ENCODE measurements at regions not wholly inside any gene's neighbourhood (a gene's known extent, or its start where the extent isn't known, plus 50 kb on each side); places are given as distances from the start of the nearest gene placed in this dataset.

DNA sequence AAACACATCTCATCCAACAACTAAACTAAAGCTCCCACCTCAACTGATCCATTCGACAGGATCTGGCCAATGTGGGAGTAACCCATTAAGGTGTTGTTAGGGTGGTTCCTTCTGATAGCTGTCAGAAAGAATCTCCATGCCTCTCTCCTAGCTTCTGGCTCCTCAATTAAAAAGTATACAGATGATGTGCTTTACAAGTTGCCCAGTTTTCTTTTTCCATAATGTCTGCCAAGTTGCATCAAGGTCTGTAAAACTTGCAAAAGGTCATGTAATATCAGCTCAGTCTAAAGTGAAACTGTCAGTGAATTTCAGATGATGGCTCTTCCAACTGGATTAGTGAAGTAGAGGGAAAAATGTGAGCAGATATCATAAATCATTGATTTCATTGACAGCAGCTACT is 191.8 kb downstream of the RAB28 start:
- Histone ChIP-seq H3K27ac (ENCODE audit: low read depth in 1 of 2, low read length in 1 of 2) (no peak overlapping the region), H3K9me3 (ENCODE audit: control insufficient read depth in 2 of 2, insufficient read depth in 1 of 2, low read length in 1 of 2) (peaks cover 0 to 1% of the 10 kb centered on the region in 2 donors), H3K4me3 (ENCODE audit: low read length in 2 of 2) (no peak overlapping the region), H3K36me3 (ENCODE audit: control insufficient read depth in 2 of 2, insufficient read depth in 2 of 2, low read length in 1 of 2) (no peaks in the 10 kb centered on the region), H3K27me3 (ENCODE audit: control insufficient read depth in 2 of 2, insufficient read depth in 1 of 2, low read length in 1 of 2) (no peaks in the 10 kb centered on the region), H3K4me1 (ENCODE audit: control insufficient read depth in 2 of 2, insufficient read depth in 2 of 2, low read length in 2 of 2) (no peaks in the 10 kb centered on the region)
- no peak for DNase-seq (ENCODE audit: low read depth in 6 of 9, low spot score in 9 of 9)
- WGBS, result 90% methylated on average over 1 of the region's 1 CpG

GRCh38 chr4:13289391-13289790 is 194.7 kb downstream of the RAB28 start:
- WGBS, result 98% methylated on average over 1 of the region's 1 CpG
- Histone ChIP-seq H3K36me3 (ENCODE audit: control insufficient read depth in 2 of 2, insufficient read depth in 2 of 2, low read length in 1 of 2) (no peaks in the 10 kb centered on the region), H3K27ac (ENCODE audit: low read depth in 1 of 2, low read length in 1 of 2) (no peak overlapping the region), H3K9me3 (ENCODE audit: control insufficient read depth in 2 of 2, insufficient read depth in 1 of 2, low read length in 1 of 2) (peaks cover 0 to 1% of the 10 kb centered on the region in 2 donors), H3K4me1 (ENCODE audit: control insufficient read depth in 2 of 2, insufficient read depth in 2 of 2, low read length in 2 of 2) (no peaks in the 10 kb centered on the region), H3K4me3 (ENCODE audit: low read length in 2 of 2) (no peak overlapping the region), H3K27me3 (ENCODE audit: control insufficient read depth in 2 of 2, insufficient read depth in 1 of 2, low read length in 1 of 2) (no peaks in the 10 kb centered on the region)
- no peak for DNase-seq (ENCODE audit: low read depth in 6 of 9, low spot score in 9 of 9)

DNA sequence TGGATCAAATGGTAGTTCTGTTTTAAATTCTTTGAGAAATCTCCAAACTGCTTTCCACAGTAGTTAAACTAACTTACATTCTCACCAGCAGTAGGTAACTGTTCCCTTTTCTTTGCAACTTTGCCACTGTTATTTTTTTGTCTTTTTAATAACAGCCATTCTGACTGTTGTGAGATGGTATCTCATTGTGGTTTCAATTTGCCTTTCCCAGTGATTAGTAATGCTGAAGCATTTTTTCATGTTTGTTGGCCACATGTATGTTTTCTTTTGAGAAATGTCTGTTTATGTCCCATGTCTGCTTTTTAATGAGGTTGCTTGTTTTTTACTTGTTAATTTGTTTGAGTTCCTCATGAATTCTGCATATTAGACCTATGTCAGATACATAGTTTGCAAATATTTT is 198.8 kb downstream of the RAB28 start:
- H3K9me3 ChIP-seq (ENCODE audit: control insufficient read depth in 2 of 2, insufficient read depth in 1 of 2, low read length in 1 of 2), result no peaks in the 10 kb centered on the region
- no peaks in the 10 kb centered on the region for H3K36me3 ChIP-seq (ENCODE audit: control insufficient read depth in 2 of 2, insufficient read depth in 2 of 2, low read length in 1 of 2)
- no peaks in the 10 kb centered on the region for H3K4me1 ChIP-seq (ENCODE audit: control insufficient read depth in 2 of 2, insufficient read depth in 2 of 2, low read length in 2 of 2)
- no peak overlapping the region for H3K4me3 ChIP-seq (ENCODE audit: low read length in 2 of 2)
- DNase-seq (ENCODE audit: low read depth in 6 of 9, low spot score in 9 of 9), result no peak
- H3K27ac ChIP-seq (ENCODE audit: low read depth in 1 of 2, low read length in 1 of 2), result no peak overlapping the region
- H3K27me3 ChIP-seq (ENCODE audit: control insufficient read depth in 2 of 2, insufficient read depth in 1 of 2, low read length in 1 of 2), result no peaks in the 10 kb centered on the region

DNA sequence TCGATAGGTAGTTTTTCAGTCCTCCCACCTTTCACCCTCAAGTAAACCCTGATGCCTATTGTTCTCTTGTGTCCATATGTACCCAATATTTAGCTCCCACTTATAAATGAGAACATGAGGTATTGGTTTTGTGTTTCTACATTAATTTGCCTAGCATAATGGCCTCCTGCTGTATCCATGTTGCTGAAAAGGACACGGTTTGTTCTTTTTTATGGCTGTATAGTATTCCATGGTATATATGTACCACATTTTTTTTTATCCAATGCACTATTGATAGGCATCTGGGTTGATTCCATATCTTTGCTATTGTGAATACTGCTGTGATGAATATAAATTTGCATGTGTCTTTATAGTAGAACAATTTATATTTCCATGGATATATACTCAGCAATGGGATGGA is 199.2 kb downstream of the RAB28 start:
- H3K4me3 ChIP-seq (ENCODE audit: low read length in 2 of 2), result no peak overlapping the region
- no peak for DNase-seq (ENCODE audit: low read depth in 6 of 9, low spot score in 9 of 9)
- WGBS, result 93% methylated on average over 2 of the region's 2 CpGs
- H3K36me3 ChIP-seq (ENCODE audit: control insufficient read depth in 2 of 2, insufficient read depth in 2 of 2, low read length in 1 of 2), result no peaks in the 10 kb centered on the region
- H3K27ac ChIP-seq (ENCODE audit: low read depth in 1 of 2, low read length in 1 of 2), result no peak overlapping the region
- H3K4me1 ChIP-seq (ENCODE audit: control insufficient read depth in 2 of 2, insufficient read depth in 2 of 2, low read length in 2 of 2), result no peaks in the 10 kb centered on the region
- H3K27me3 ChIP-seq (ENCODE audit: control insufficient read depth in 2 of 2, insufficient read depth in 1 of 2, low read length in 1 of 2), result no peaks in the 10 kb centered on the region
- H3K9me3 ChIP-seq (ENCODE audit: control insufficient read depth in 2 of 2, insufficient read depth in 1 of 2, low read length in 1 of 2), result no peaks in the 10 kb centered on the region

GRCh38 chr4:13276357-13276756 is 207.8 kb downstream of the RAB28 start:
- 93% methylated on average over 1 of the region's 1 CpG for WGBS
- no peaks in the 10 kb centered on the region for H3K36me3 ChIP-seq (ENCODE audit: control insufficient read depth in 2 of 2, insufficient read depth in 2 of 2, low read length in 1 of 2)
- no peak overlapping the region for H3K4me3 ChIP-seq (ENCODE audit: low read length in 2 of 2)
- H3K9me3 ChIP-seq (ENCODE audit: control insufficient read depth in 2 of 2, insufficient read depth in 1 of 2, low read length in 1 of 2), result peaks cover 0 to 8% of the 10 kb centered on the region in 2 donors
- H3K4me1 ChIP-seq (ENCODE audit: control insufficient read depth in 2 of 2, insufficient read depth in 2 of 2, low read length in 2 of 2), result no peaks in the 10 kb centered on the region
- H3K27me3 ChIP-seq (ENCODE audit: control insufficient read depth in 2 of 2, insufficient read depth in 1 of 2, low read length in 1 of 2), result no peaks in the 10 kb centered on the region
- no peak overlapping the region for H3K27ac ChIP-seq (ENCODE audit: low read depth in 1 of 2, low read length in 1 of 2)
- no peak for DNase-seq (ENCODE audit: low read depth in 6 of 9, low spot score in 9 of 9)

DNA sequence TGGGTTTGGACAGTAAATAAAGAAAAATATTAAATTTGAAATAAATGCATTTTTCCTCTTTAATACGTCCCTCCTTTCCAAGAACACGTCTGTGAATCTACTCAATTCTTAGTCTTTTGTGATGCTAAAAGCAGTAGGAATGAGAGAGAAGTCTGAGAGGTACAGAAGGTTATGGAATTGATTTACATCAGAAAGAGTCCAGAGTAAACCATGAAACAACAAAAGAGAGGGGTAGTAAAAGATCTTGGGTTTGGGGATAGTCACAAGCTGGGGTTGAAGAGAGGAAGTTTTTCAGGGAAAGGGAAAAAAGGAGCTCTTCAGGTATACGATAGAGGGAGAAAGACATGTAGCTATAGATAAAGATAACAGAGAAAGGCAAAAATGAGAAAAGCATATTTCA is 215.4 kb downstream of the RAB28 start:
- no peaks in the 10 kb centered on the region for H3K4me1 ChIP-seq (ENCODE audit: control insufficient read depth in 2 of 2, insufficient read depth in 2 of 2, low read length in 2 of 2)
- peaks cover 0 to under 1% of the 10 kb centered on the region in 2 donors for H3K9me3 ChIP-seq (ENCODE audit: control insufficient read depth in 2 of 2, insufficient read depth in 1 of 2, low read length in 1 of 2)
- WGBS, result 85% methylated on average over 3 of the region's 3 CpGs
- H3K36me3 ChIP-seq (ENCODE audit: control insufficient read depth in 2 of 2, insufficient read depth in 2 of 2, low read length in 1 of 2), result no peaks in the 10 kb centered on the region
- no peak for DNase-seq (ENCODE audit: low read depth in 6 of 9, low spot score in 9 of 9)
- H3K27me3 ChIP-seq (ENCODE audit: control insufficient read depth in 2 of 2, insufficient read depth in 1 of 2, low read length in 1 of 2), result no peaks in the 10 kb centered on the region
- no peak overlapping the region for H3K4me3 ChIP-seq (ENCODE audit: low read length in 2 of 2)
- no peak overlapping the region for H3K27ac ChIP-seq (ENCODE audit: low read depth in 1 of 2, low read length in 1 of 2)

DNA sequence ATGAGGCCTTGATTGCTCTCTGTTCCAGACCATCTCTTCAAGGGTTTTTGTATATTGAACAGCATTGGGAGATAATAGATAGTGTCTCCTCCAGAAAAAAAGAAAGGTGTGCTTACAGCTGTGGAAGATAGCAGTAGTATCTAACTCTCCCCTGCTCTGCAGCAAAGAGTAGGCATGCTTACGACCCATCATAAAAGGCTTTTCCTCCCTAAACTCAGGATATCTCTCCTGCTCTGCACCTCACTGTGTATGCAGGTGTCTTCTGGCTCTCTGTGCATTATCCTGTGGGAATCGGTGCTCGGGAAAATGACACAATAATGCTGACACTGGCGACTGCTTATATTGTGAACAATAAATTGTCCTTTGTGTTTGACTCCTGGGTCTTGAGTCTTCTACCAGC is 216.0 kb downstream of the RAB28 start:
- H3K4me1 ChIP-seq (ENCODE audit: control insufficient read depth in 2 of 2, insufficient read depth in 2 of 2, low read length in 2 of 2), result no peaks in the 10 kb centered on the region
- no peaks in the 10 kb centered on the region for H3K36me3 ChIP-seq (ENCODE audit: control insufficient read depth in 2 of 2, insufficient read depth in 2 of 2, low read length in 1 of 2)
- WGBS, result 92% methylated on average over 4 of the region's 4 CpGs
- DNase-seq (ENCODE audit: low read depth in 6 of 9, low spot score in 9 of 9), result no peak
- no peaks in the 10 kb centered on the region for H3K9me3 ChIP-seq (ENCODE audit: control insufficient read depth in 2 of 2, insufficient read depth in 1 of 2, low read length in 1 of 2)
- no peak overlapping the region for H3K4me3 ChIP-seq (ENCODE audit: low read length in 2 of 2)
- no peak overlapping the region for H3K27ac ChIP-seq (ENCODE audit: low read depth in 1 of 2, low read length in 1 of 2)
- H3K27me3 ChIP-seq (ENCODE audit: control insufficient read depth in 2 of 2, insufficient read depth in 1 of 2, low read length in 1 of 2), result no peaks in the 10 kb centered on the region

GRCh38 chr4:13267091-13267490 is 217.0 kb downstream of the RAB28 start:
- H3K27ac ChIP-seq (ENCODE audit: low read depth in 1 of 2, low read length in 1 of 2), result no peak overlapping the region
- H3K4me1 ChIP-seq (ENCODE audit: control insufficient read depth in 2 of 2, insufficient read depth in 2 of 2, low read length in 2 of 2), result no peaks in the 10 kb centered on the region
- no peak overlapping the region for H3K4me3 ChIP-seq (ENCODE audit: low read length in 2 of 2)
- no peak for DNase-seq (ENCODE audit: low read depth in 6 of 9, low spot score in 9 of 9)
- no peaks in the 10 kb centered on the region for H3K9me3 ChIP-seq (ENCODE audit: control insufficient read depth in 2 of 2, insufficient read depth in 1 of 2, low read length in 1 of 2)
- 91% methylated on average over 2 of the region's 2 CpGs for WGBS
- no peaks in the 10 kb centered on the region for H3K36me3 ChIP-seq (ENCODE audit: control insufficient read depth in 2 of 2, insufficient read depth in 2 of 2, low read length in 1 of 2)
- no peaks in the 10 kb centered on the region for H3K27me3 ChIP-seq (ENCODE audit: control insufficient read depth in 2 of 2, insufficient read depth in 1 of 2, low read length in 1 of 2)

DNA sequence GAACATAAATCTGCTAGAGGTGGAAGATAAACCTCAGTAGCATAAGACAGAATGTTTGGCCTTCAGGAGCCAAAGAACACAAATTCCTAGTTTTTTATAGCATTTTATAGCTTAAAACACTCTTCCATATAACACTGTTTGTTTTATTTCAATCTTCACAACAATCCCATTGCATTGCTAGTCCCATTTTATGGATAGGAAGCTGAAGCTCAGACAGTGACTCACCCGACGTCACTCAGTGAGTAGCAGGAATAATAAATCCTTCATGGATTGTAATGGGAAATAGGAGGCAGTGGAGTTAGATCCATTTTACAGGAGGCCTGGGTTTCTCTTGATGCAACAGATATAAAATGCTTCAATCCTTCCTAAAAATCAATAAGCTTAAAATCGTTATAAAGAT is 217.5 kb downstream of the RAB28 start:
- no peaks in the 10 kb centered on the region for H3K4me1 ChIP-seq (ENCODE audit: control insufficient read depth in 2 of 2, insufficient read depth in 2 of 2, low read length in 2 of 2)
- no peak overlapping the region for H3K4me3 ChIP-seq (ENCODE audit: low read length in 2 of 2)
- no peaks in the 10 kb centered on the region for H3K9me3 ChIP-seq (ENCODE audit: control insufficient read depth in 2 of 2, insufficient read depth in 1 of 2, low read length in 1 of 2)
- no peaks in the 10 kb centered on the region for H3K36me3 ChIP-seq (ENCODE audit: control insufficient read depth in 2 of 2, insufficient read depth in 2 of 2, low read length in 1 of 2)
- 92% methylated on average over 3 of the region's 3 CpGs for WGBS
- no peak for DNase-seq (ENCODE audit: low read depth in 6 of 9, low spot score in 9 of 9)
- H3K27ac ChIP-seq (ENCODE audit: low read depth in 1 of 2, low read length in 1 of 2), result no peak overlapping the region
- no peaks in the 10 kb centered on the region for H3K27me3 ChIP-seq (ENCODE audit: control insufficient read depth in 2 of 2, insufficient read depth in 1 of 2, low read length in 1 of 2)

GRCh38 chr4:13263967-13264525 is 220.1 kb downstream of the RAB28 start:
- H3K4me3 ChIP-seq (ENCODE audit: low read length in 2 of 2), result no peak overlapping the region
- no peaks in the 10 kb centered on the region for H3K9me3 ChIP-seq (ENCODE audit: control insufficient read depth in 2 of 2, insufficient read depth in 1 of 2, low read length in 1 of 2)
- no peak for DNase-seq (ENCODE audit: low read depth in 6 of 9, low spot score in 9 of 9)
- WGBS, result 96% methylated on average over 4 of the region's 4 CpGs
- H3K27ac ChIP-seq (ENCODE audit: low read depth in 1 of 2, low read length in 1 of 2), result no peak overlapping the region
- H3K4me1 ChIP-seq (ENCODE audit: control insufficient read depth in 2 of 2, insufficient read depth in 2 of 2, low read length in 2 of 2), result no peaks in the 10 kb centered on the region
- H3K36me3 ChIP-seq (ENCODE audit: control insufficient read depth in 2 of 2, insufficient read depth in 2 of 2, low read length in 1 of 2), result no peaks in the 10 kb centered on the region
- no peaks in the 10 kb centered on the region for H3K27me3 ChIP-seq (ENCODE audit: control insufficient read depth in 2 of 2, insufficient read depth in 1 of 2, low read length in 1 of 2)
